WTC11 (cell line): ENCODE measurements at regions not wholly inside any gene's neighbourhood (a gene's known extent, or its start where the extent isn't known, plus 50 kb on each side); places are given as distances from the start of the nearest gene placed in this dataset.

Experiments
- ATAC-seq: fragments of 200-7000 bp; cut with Tn5 transposase; 2 replicates; pipeline ENCODE4 v1.10.0; 2021; ENCODE audit warnings: mild to moderate bottlenecking, moderate library complexity
- CTCF ChIA-PET: fragments of 300-600 bp; sonication (Branson Sonifier 250); formaldehyde crosslinking; loops from one replicate; lab custom pipeline; 2021; ENCODE audit warnings: antibody characterized with exemption; lab: Charles Lee
- POLR2A ChIA-PET: fragments of 350-600 bp; sonication (Branson Sonifier 250); formaldehyde crosslinking; loops from one replicate; lab custom pipeline; 2021; ENCODE audit warnings: antibody characterized with exemption; lab: Charles Lee
- DNase-seq: peaks from one replicate; pipeline ENCODE4 v3.0.0; 2021; ENCODE audit warnings: low spot score
- H3K27ac Mint-ChIP-seq: 2 replicates; pipeline ENCODE4 v1.8.0; 2021; ENCODE audit warnings: mixed read lengths
- H3K27me3 Mint-ChIP-seq: 2 replicates; pipeline ENCODE4 v1.8.0; 2021; ENCODE audit warnings: low read depth, mild to moderate bottlenecking, moderate library complexity, mixed read lengths
- H3K36me3 Mint-ChIP-seq: 2 replicates; pipeline ENCODE4 v1.8.0; 2021; ENCODE audit warnings: mixed read lengths
- H3K4me1 Mint-ChIP-seq: 2 replicates; pipeline ENCODE4 v1.8.0; 2022; ENCODE audit warnings: mixed read lengths
- H3K4me3 Mint-ChIP-seq: 2 replicates; pipeline ENCODE4 v1.8.0; 2021; ENCODE audit warnings: mild to moderate bottlenecking, moderate library complexity, mixed read lengths
- H3K9me3 Mint-ChIP-seq: 2 replicates; pipeline ENCODE4 v1.8.0; 2021; ENCODE audit warnings: mixed read lengths
- AFF4 ChIP-seq: sonication (generic); formaldehyde crosslinking; IDR thresholded peaks from 2 replicates; pipeline ENCODE4 v1.8.1; 2023; ENCODE audit warnings: mild to moderate bottlenecking, missing genetic modification reagents, borderline replicate concordance
- ATF2 ChIP-seq: sonication (generic); formaldehyde crosslinking; IDR thresholded peaks from 2 replicates; pipeline ENCODE4 v1.8.1; 2022; ENCODE audit warnings: low read depth, missing genetic modification reagents, borderline replicate concordance
- CBFB ChIP-seq: sonication (generic); formaldehyde crosslinking; IDR thresholded peaks from 2 replicates; pipeline ENCODE4 v1.8.1; 2022; ENCODE audit warnings: mild to moderate bottlenecking, low read depth, missing genetic modification reagents
- CTCF ChIP-seq: fragments of 200-600 bp; IDR thresholded peaks from 2 replicates; pipeline ENCODE4 v1.8.0; 2022; ENCODE audit warnings: antibody characterized with exemption
- E2F5 ChIP-seq: sonication (generic); formaldehyde crosslinking; IDR thresholded peaks from 2 replicates; pipeline ENCODE4 v1.8.1; 2022; ENCODE audit warnings: mild to moderate bottlenecking, moderate library complexity, missing genetic modification reagents
- ELF4 ChIP-seq: sonication (generic); formaldehyde crosslinking; IDR thresholded peaks from 2 replicates; pipeline ENCODE4 v1.8.1; 2022; ENCODE audit warnings: low read depth, mild to moderate bottlenecking, moderate library complexity, missing genetic modification reagents
- ESRRA ChIP-seq: sonication (generic); formaldehyde crosslinking; IDR thresholded peaks from 2 replicates; pipeline ENCODE4 v1.8.1; 2022; ENCODE audit warnings: mild to moderate bottlenecking, missing genetic modification reagents, borderline replicate concordance
- FOXP1 ChIP-seq: sonication (generic); formaldehyde crosslinking; IDR thresholded peaks from 2 replicates; pipeline ENCODE4 v1.8.0; 2022; ENCODE audit warnings: missing genetic modification reagents, mild to moderate bottlenecking, moderate library complexity, borderline replicate concordance
- FOXP4 ChIP-seq: sonication (generic); formaldehyde crosslinking; IDR thresholded peaks from 2 replicates; pipeline ENCODE4 v1.8.0; 2022; ENCODE audit warnings: mild to moderate bottlenecking, missing genetic modification reagents
- SMAD3 ChIP-seq: sonication (generic); formaldehyde crosslinking; IDR thresholded peaks from 2 replicates; pipeline ENCODE4 v1.8.0; 2022; ENCODE audit warnings: missing genetic modification reagents, mild to moderate bottlenecking, borderline replicate concordance
- SOX15 ChIP-seq: fragments of 250-450 bp; sonication (Bioruptor Pico); IDR thresholded peaks from 2 replicates; pipeline ENCODE4 v1.9.0; 2021; ENCODE audit warnings: mild to moderate bottlenecking
- SP1 ChIP-seq: sonication (generic); formaldehyde crosslinking; conservative IDR thresholded peaks from 2 replicates; pipeline ENCODE4 v1.8.1; 2022; ENCODE audit warnings: missing genetic modification reagents
- USF1 ChIP-seq: sonication (generic); formaldehyde crosslinking; IDR thresholded peaks from 2 replicates; pipeline ENCODE4 v1.8.0; 2022; ENCODE audit warnings: mild to moderate bottlenecking, missing genetic modification reagents
- ZBTB21 ChIP-seq: sonication (generic); formaldehyde crosslinking; IDR thresholded peaks from 2 replicates; pipeline ENCODE4 v1.8.1; 2023; ENCODE audit warnings: mild to moderate bottlenecking, missing genetic modification reagents, borderline replicate concordance
- ZBTB43 ChIP-seq: sonication (generic); formaldehyde crosslinking; IDR thresholded peaks from 2 replicates; pipeline ENCODE4 v1.8.1; 2023; ENCODE audit warnings: mild to moderate bottlenecking, missing genetic modification reagents
- ZNF138 ChIP-seq: sonication (generic); formaldehyde crosslinking; conservative IDR thresholded peaks from 2 replicates; pipeline ENCODE4 v1.8.1; 2022; ENCODE audit warnings: mild to moderate bottlenecking, moderate library complexity, missing genetic modification reagents
- ZNF263 ChIP-seq: sonication (generic); formaldehyde crosslinking; IDR thresholded peaks from 2 replicates; pipeline ENCODE4 v1.8.1; 2022; ENCODE audit warnings: low read depth, mild to moderate bottlenecking, moderate library complexity, missing genetic modification reagents
- ZNF281 ChIP-seq: sonication (generic); formaldehyde crosslinking; IDR thresholded peaks from 2 replicates; pipeline ENCODE4 v1.8.0; 2023; ENCODE audit warnings: mild to moderate bottlenecking, missing genetic modification reagents
- ZNF416 ChIP-seq: fragments of 250-450 bp; sonication (Bioruptor Pico); IDR thresholded peaks from 2 replicates; pipeline ENCODE4 v1.9.0; 2021; ENCODE audit warnings: mild to moderate bottlenecking, inconsistent platforms
- ZNF671 ChIP-seq: fragments of 250-450 bp; sonication (Bioruptor Pico); IDR thresholded peaks from 2 replicates; pipeline ENCODE4 v1.8.0; 2021; ENCODE audit warnings: mild to moderate bottlenecking

GRCh38 chr9:82781921-82782392 lies 281.0 kb downstream of the RASEF start:
- peaks cover 45% of the 10 kb centered on the region for H3K9me3 Mint-ChIP-seq
- H3K4me3 Mint-ChIP-seq: no peak overlapping the region
- no peak for TF ChIP-seq ZNF138 (CRISPR knock-in tag)
- no peak for TF ChIP-seq SMAD3 (CRISPR knock-in tag)
- no peak for TF ChIP-seq ZNF416 (CRISPR knock-in tag)
- TF ChIP-seq ELF4 (CRISPR knock-in tag): no peak
- H3K27ac Mint-ChIP-seq: no peak overlapping the region
- no peak for ATAC-seq
- ChIA-PET POLR2A (no interaction called here), CTCF (no interaction called here)
- peaks cover 44% of the 10 kb centered on the region for H3K36me3 Mint-ChIP-seq
- H3K27me3 Mint-ChIP-seq: no peaks in the 10 kb centered on the region
- H3K4me1 Mint-ChIP-seq: peaks cover 11% of the 10 kb centered on the region
- DNase-seq: no peak

- Mint-ChIP-seq H3K9me3 (peaks cover 37% of the 10 kb centered on the region), H3K27me3 (no peaks in the 10 kb centered on the region), H3K36me3 (peaks cover 35% of the 10 kb centered on the region), H3K4me3 (no peak overlapping the region), H3K4me1 (peaks cover 8% of the 10 kb centered on the region), H3K27ac (no peak overlapping the region)
- TF ChIP-seq ZBTB21 (CRISPR knock-in tag) (no peak), ZNF281 (CRISPR knock-in tag) (no peak), FOXP4 (CRISPR knock-in tag) (no peak), AFF4 (CRISPR knock-in tag) (no peak), ESRRA (CRISPR knock-in tag) (no peak), SP1 (CRISPR knock-in tag) (no peak), ZNF671 (no peak), ATF2 (CRISPR knock-in tag) (no peak), SOX15 (CRISPR knock-in tag) (no peak), ZBTB43 (CRISPR knock-in tag) (no peak), FOXP1 (CRISPR knock-in tag) (no peak), ZNF138 (CRISPR knock-in tag) (no peak), ZNF263 (CRISPR knock-in tag) (no peak), CTCF (no peak), CBFB (CRISPR knock-in tag) (no peak), E2F5 (CRISPR knock-in tag) (no peak), USF1 (CRISPR knock-in tag) (no peak)
- DNase-seq (no peak), ATAC-seq (no peak)
- ChIA-PET POLR2A (interaction anchor here (1.5 kb wide), 1 partner anchor 152 kb away, joined by 3 read pairs; no protein-coding TSS in a partner anchor), CTCF (no interaction called here)
Measured at GRCh38 chr9:82783045-82783444, 279.9 kb downstream of the RASEF start.
